CMK (cell line): ENCODE measurements at regions not wholly inside any gene's neighbourhood (a gene's known extent, or its start where the extent isn't known, plus 50 kb on each side); places are given as distances from the start of the nearest gene placed in this dataset.
"Not testable (repeated sequence)": the region's sequence is repeated elsewhere in the genome, so short reads cannot be mapped to it uniquely, and the experiment has no call there.

Source experiments
- DNase-seq: peaks from one replicate; pipeline ENCODE4 v3.0.0-alpha.2; 2010; ENCODE audit warnings: low read depth

DNA sequence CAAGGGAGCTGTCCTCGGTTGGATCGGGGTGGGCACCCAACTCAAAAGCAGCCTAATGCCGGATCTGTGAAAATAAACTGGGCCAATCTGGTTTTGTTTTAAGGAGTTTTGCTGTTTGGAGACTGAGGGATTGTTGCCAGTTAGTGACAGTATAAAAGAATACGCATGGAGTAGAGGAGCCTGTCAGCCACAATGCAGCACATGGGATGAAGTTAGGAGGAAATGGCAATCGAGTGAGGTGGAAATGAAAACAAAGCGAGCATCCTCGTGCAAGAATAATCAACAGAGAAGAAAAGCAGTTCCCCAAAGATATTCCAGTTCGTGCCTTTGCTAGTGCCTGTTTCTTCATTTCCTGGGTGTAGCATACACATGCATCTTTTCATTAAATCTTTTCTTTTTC, 108.4 kb upstream of the RORA start:
- no peak for DNase-seq

DNA sequence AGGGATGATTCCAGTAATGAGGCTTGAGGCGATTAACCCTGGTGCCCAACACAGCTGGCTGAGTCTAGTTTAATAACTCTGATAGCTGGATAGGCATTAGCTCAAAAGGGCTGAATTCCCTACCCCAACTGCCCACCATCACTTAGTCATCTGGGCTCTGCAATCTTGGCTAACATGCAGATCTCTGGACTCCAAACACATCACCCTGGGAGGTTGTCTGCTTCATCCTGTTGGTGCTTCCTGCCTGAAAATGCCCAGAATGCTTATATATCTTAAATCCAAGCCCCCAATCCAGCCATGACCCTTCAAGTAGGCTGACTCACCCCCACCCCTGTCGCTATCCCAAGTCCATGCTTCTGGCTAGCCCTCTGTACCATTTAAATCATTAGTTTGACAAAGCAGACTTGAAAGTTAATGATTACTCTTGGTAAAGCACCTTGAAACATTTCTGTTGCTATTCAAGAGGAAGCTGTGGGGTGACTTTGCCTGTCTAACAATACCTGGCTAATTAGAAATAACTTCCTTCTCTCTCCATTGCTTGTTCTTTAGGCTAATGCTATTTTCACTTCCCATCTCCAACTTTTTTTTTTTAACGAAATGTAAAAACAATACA, 107.0 kb upstream of the RORA start:
- DNase-seq: no peak

- not testable (repeated sequence) for DNase-seq
Measured at GRCh38 chr15:61334714-61335113, 105.6 kb upstream of the RORA start.

DNA sequence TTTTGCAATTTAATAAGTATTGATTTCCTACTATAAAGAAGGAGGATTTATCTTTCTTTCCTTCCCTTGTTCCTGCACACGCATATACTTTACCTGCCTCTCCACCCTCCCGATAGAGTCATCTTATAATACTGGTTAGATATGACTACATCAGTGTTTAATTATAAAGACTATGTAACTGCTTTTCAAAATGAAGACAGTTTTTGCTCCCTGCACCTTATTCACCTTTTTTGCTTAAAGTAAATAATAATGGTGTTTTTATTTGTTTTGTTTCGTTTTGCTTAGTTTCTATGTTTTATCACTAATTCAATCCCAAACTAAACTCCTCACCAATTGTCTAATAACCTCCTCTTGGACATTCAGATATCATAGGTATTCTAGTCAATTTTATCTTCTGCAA, 101.9 kb upstream of the RORA start:
- no peak for DNase-seq

GRCh38 chr15:61327019-61327631, 98.0 kb upstream of the RORA start:
- no peak for DNase-seq

DNA sequence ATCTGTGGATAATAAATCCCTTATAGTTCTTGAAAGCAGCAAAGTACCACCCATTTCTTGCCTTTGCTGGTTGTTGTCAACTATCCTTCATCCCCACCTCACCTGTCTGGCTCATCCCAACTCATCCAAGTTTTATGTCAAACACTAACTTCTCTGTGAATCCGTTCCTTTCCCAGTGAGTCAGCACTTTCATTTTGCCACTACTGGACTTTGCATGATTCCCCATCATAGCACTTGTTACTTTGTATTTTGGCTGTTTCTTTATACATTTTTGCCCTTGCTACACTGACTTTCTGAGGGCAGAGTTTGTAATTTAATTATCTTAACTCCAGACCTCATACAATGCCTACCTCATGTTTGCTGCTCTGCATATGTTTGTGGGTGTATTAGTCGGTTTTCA, 90.8 kb upstream of the RORA start:
- no peak for DNase-seq

DNA sequence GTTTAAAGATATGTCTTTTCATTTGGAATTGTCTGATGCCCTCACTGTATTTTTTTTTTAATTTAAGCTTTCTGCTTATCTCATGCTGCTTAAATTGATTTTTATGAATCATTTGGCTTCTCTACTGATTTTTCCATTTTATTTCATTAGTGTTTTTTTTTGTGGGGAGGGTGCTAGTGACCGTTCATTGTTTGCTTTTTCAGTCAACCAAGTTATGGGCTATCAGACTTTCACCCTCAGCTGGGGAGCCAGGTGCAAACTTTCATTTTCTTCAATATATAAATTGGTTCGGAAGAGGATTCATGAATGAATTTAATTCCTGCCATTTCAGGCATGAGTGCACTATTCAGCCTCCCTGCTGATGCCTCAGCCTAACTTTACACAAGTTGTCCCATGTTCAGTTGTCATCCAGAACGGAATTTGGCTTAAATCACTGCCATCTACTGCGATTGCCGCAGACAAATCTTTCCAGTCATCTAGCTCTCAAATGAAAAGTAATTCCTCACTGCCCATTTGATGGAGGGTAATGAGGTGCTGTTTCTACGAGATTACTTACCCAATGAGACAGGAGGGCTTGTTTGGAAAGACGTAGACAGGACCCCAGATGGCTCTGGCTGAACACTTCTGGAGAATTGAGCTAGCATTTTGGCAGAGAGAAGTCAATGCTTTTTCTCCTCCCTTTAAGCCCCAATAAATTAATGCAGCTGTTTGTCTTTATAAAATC, 89.9 kb upstream of the RORA start:
- no peak for DNase-seq

DNA sequence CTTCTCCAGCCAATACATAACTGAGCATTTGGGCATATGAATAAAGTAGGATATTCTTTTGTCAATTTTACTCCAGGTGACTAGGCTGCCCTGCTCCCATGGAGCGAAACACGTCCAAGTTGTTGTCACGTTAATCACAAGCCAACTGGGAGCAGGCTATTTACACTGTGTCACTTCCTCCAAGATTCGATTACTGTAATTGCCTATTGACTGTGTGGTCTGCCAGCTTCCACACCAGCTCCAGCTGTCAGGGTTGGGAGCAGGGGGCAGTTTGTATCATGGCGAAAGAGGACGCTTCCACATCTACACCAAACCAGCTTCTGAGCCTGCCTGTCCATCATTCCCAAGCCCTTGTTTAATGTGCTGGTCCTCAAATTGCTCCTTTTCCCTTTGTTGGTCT, 89.2 kb upstream of the RORA start:
- DNase-seq: no peak

DNA sequence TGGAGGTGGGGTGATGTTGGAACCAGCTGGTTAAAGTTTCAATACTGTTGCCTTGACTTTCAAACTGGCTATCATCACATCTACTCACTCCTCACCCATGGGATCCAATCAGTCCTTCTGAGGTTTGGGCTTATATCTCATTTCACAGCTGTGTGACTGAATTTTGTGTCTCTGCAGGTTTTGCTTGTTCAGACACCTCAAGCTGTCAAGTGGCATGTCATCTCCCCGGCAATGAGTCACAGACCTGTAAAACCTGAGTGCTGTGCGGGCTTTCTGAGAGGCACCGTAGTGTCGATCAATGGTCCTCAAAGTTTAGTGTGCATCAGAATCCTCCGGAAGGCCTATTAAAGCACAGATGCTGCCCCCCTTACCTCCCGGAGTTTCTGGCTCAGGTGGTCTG, 86.4 kb upstream of the RORA start:
- no peak for DNase-seq

DNA sequence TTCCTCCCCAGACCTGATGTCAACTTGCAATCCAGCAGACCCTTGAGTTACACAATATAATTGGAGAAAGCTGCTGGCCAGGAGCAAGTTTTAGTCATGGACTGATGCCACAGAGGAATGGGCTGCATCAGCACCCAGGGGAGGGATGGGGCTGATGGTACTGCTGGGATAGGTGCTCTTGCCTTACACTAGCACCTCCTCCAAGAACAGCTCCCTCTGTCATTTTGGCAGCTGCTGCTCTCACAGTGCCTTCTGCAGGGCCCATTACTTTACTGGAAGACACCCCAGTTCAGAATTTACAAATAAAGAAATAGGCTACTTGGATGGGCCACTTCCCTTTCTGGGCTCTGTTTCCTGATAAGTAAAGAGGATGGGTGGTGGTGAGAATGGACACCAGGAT, 85.3 kb upstream of the RORA start:
- no peak for DNase-seq

- no peak for DNase-seq
Measured at GRCh38 chr15:61309617-61310016, 80.5 kb upstream of the RORA start.

DNA sequence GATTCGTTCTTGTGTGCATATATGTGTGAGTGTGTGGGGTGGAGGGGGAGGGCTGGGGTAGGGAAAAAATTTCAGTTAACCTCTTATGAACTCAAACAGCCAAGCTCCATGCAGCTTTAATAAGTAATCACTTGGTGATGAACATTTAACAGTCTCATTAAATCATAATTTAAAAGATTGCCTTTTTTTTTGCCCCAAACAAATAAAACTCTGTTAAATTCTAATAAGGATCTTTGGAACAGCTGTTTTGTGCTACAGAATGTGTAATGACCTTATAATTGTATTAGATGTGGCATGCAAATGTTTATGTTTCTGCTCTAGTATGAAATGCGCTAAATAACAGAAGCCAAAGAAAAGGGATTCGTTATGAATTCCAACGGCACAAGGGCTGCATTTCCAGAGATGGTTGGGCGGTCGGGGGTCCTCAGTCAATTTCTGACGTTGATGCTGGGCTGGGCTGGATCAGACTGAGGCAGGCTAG, 80.0 kb upstream of the RORA start:
- DNase-seq: no peak

DNA sequence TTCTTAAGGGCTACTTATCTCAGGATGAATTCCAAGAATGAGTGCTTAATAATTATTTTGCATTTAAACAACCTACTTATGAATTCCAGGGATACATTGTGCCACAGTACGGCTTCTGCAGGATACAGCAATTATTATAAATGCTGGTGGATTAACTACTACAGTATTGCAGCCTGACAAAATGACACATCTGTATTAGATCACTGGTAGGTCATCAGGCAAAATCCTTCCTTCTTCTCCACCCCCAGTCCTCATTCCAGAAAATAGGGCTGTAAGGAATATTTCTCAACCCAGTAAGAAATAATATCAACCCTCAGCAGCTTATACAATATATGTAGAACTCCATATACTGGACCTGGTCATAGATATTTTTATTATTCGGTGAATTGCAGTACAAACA, 79.3 kb upstream of the RORA start:
- no peak for DNase-seq

DNA sequence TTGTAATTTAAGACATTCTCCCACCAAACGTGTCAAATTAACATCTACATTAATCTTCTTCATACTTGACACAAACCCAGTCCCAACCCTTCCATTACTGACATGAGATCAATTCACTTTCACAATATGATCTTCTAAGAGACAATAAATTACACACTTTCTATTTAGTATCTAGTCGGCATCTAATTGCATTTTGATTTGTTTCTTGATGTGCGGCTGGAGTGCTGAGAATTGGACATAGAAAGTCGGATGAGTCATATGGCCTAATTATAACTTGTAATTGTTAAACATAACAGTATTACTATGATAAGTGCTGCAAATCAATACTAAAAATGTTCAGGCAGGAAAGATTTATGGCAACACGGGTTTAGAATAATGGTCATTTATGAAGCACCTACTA, 78.4 kb upstream of the RORA start:
- no peak for DNase-seq

GRCh38 chr15:61301701-61302100, 72.6 kb upstream of the RORA start:
- no peak for DNase-seq

DNA sequence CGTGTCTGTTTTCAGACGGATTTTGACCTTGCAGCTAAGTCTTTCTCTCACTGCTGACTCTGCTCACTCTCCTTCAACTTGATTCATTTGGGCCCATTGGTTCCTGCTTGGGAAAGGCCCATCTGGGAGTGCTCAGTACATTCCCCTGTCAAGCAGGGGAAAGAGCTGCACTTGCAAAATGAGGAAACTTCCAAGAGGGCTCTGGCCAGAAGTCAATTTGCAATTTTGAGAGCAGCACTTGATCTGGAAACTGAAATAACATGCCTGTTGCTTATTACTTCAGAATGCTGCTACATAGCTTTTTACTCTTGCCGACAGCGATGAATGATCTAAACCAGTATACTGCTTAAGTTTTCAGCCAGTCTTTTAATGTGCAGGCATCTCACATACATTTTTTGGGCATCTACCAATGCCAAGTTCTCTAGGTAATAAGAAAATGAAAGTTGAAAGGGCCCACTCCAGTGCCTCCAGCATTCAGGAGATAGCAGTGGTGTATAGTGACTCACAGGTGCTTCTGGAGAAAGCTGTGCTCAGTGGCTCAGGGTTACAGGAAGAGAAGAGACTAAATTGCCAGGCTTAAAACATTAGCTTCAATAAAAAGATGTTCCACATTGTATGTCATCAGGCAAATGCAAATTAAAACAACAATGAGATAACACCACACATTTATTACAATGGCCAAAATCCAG, 70.1 kb upstream of the RORA start:
- no peak for DNase-seq

- DNase-seq: no peak
Measured at GRCh38 chr15:61295239-61295638, 66.1 kb upstream of the RORA start.

- no peak for DNase-seq
Measured at GRCh38 chr15:61282661-61283060, 53.6 kb upstream of the RORA start.

DNA sequence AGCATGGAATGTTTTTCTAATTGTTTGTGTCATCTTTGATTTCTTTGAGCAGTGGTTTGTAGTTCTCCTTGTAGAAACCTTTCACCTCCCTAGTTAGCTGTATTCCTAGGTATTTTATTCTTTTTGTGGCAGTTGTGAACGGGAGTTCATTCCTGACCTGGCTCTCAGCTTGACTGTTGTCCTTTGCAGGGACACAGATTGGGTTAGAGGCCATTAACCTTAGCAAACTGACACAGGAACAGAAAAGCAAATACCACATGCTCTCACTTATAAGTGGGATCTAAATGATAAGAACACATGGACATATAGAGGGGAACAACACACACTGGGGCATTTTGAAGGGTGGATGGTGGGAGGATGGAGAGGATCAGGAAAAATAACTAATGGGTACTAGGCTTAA, 52.2 kb upstream of the RORA start:
- DNase-seq: no peak
